ENCODE measurements at regions not wholly inside any gene's neighbourhood (a gene's known extent, or its start where the extent isn't known, plus 50 kb on each side); places are given as distances from the start of the nearest gene placed in this dataset.
A peak's percentile ranks its signal among the peaks of the same experiment; 100 is the strongest.
"Not testable (repeated sequence)": the region's sequence is repeated elsewhere in the genome, so short reads cannot be mapped to it uniquely, and the experiment has no call there.

GRCh38 chr7:114293289-114294012 is 121.2 kb upstream of the FOXP2 start:
- peak; percentile 13 for DNase-seq (ENCODE audit: low read depth)

- DNase-seq (ENCODE audit: low read depth), result no peak
Observed at GRCh38 chr7:114279901-114280300, 134.7 kb upstream of the FOXP2 start.

DNA sequence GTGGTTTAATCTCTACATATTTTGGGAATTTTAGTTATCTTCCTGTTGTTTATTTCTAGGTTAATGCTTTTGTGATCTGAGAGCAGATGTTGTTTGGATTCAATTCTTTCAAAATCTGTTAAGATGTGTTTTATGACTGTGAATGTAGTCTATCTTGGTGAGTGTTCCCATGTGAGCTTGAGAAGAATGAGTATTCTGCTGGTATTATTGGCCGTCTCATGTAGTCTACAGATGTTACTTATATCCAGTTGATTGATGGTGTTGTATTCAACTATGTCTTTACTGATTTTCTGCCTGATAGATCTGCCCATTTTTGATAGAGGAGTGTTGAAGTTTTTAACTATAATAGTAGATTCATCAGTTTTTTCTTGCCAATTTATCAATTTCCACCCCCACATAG is 141.4 kb upstream of the FOXP2 start:
- DNase-seq (ENCODE audit: low read depth), result no peak

GRCh38 chr7:114269714-114270113 is 144.9 kb upstream of the FOXP2 start:
- no peak for DNase-seq (ENCODE audit: low read depth)

DNA sequence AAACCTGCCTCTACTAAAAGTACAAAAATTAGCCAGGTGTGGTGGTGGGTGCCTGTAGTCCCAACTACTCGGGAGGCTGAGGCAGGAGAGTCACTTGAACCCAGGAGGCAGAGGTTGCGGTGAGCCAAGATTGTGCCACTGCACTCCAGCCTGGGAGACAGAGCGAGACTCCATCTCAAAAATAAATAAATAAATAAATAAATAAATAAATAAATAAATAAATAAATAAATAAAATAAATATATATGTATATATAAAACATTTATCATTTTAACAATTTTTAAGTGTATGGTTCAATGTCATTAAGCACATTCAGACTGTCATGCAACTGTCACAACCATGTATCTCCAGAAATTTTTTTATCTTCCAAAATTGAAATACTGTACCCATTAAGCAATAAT is 147.1 kb upstream of the FOXP2 start:
- DNase-seq (ENCODE audit: low read depth), result not testable (repeated sequence)

DNA sequence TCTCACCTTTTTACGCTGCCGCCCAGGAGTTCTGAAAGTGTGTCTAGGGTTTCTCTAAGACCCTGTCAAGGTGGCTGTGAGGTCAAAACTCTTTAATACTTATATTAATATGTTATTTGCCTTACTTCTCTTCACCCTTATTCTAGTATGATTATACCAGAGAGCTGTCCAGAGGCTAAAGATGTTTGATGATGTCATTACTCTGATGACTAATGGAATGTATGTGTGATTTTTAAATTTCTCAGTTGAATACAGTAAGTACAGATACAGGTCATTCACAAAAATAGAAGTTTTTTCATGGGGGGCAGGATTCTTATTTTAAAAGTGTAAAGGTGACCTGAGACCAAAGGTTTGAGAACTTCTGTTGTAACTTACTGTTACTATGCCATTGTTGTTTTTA is 150.6 kb upstream of the FOXP2 start:
- DNase-seq (ENCODE audit: low read depth), result peak; percentile 18

DNA sequence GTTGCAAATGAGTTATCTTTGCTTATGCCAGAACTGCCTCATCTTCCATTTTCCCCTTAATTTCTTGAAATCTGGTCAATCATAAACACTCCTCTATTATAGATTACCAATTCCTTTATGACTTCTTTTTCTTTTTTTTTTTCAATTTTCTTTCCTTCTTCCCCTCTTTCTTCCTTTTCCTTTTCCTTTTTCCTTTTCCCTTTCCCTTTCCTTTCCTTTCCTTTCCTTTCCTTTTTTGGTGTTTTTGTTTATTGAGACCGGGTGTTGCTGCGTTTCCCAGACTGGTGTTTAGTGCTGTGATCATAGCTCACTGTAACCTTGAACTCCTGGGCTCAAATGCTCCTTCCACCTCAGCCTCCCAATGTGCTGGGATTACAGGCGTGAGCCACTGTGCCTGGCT is 151.4 kb upstream of the FOXP2 start:
- DNase-seq (ENCODE audit: low read depth), result no peak

- DNase-seq (ENCODE audit: low read depth), result no peak
Observed at GRCh38 chr7:114255404-114255841, 159.2 kb upstream of the FOXP2 start.

GRCh38 chr7:114243646-114244045 is 171.0 kb upstream of the FOXP2 start:
- DNase-seq (ENCODE audit: low read depth), result no peak

GRCh38 chr7:114242992-114243507 is 171.6 kb upstream of the FOXP2 start:
- peak; percentile 56 for DNase-seq (ENCODE audit: low read depth)

DNA sequence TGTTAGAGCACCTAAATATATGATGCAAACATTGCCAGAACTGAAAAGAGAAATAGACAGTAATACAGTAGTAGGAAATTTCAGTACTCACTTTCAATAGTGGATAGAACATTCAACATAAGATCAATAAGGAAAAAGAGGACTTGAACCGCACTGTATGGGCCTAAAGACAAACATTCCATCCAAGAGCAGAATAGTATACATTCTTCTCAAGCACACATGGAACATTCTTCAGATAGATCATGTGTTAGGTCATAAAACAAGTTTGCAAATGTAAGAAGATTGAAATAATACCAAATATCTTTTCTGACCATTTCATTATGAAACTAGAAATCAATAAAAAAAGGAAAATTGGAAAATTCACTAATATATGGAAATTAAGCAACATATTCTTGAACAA is 185.4 kb upstream of the FOXP2 start:
- no peak for DNase-seq (ENCODE audit: low read depth)

- DNase-seq (ENCODE audit: low read depth), result no peak
Observed at GRCh38 chr7:114225784-114226183, 188.8 kb upstream of the FOXP2 start.

GRCh38 chr7:114218283-114218682 is 196.3 kb upstream of the FOXP2 start:
- no peak for DNase-seq (ENCODE audit: low read depth)

GRCh38 chr7:114217026-114217806 is 197.4 kb upstream of the FOXP2 start:
- DNase-seq (ENCODE audit: low read depth), result peak; percentile 3

DNA sequence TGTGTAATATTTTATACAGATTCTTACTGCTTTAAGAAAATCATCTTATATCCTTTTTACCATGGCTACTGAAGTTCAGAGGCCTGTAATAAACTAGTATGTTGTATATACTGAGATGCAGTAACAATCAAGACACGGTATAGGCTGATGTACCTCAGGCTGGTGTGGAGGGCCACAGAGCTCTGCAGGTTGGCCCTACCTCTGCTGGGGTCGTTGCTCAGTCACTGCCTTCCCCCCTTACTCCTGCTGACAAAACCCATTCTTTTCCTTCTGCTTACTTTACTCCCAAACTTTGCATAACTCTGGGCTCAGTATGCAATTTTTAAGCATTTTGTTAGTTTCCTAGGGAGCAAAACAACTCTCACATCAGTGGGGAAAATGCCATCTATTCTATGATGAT is 200.1 kb upstream of the FOXP2 start:
- no peak for DNase-seq (ENCODE audit: low read depth)

- no peak for DNase-seq (ENCODE audit: low read depth)
Observed at GRCh38 chr7:114212721-114213429, 201.7 kb upstream of the FOXP2 start.

DNA sequence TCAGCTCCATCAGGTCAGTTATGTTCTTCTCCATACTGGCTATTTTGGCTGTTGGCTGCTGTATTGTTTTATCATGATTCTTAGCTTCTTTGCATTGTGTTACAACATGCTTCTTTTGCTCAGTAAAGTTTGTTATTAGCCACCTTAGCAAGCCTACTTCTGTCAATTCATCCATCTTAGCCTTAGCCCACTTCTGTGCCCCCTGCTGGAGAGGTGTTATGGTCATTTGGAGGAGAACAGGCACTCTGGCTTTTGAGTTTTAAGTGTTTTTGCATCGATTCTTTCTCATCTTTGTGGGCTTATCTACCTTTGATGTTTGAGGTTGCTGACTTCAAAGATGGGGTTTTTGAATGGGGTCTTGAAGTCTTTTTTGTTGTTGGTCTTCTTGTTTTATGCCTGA is 204.6 kb upstream of the FOXP2 start:
- no peak for DNase-seq (ENCODE audit: low read depth)

- no peak for DNase-seq (ENCODE audit: low read depth)
Observed at GRCh38 chr7:114206688-114207087, 207.9 kb upstream of the FOXP2 start.

GRCh38 chr7:114196517-114196916 is 218.1 kb upstream of the FOXP2 start:
- DNase-seq (ENCODE audit: low read depth), result no peak

DNA sequence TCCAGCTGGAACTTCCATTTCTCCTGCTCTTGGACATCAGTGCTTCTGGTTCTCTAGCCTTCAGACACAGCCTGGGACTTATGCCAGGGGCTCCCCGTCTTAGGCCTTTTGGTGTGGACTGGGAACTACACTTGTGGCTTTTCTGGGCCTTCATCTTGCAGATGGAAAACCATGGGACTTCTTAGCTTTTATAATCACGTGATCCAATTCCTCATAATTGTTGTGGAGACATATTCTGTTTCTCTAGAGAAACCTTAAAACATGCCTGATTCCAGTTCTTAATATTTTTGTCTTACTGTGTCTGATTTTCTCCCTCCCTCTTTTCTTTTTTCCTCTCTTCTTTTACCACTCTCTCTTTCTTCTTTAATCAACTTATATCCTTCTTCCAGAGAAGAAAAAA is 224.2 kb upstream of the FOXP2 start:
- no peak for DNase-seq (ENCODE audit: low read depth)

DNA sequence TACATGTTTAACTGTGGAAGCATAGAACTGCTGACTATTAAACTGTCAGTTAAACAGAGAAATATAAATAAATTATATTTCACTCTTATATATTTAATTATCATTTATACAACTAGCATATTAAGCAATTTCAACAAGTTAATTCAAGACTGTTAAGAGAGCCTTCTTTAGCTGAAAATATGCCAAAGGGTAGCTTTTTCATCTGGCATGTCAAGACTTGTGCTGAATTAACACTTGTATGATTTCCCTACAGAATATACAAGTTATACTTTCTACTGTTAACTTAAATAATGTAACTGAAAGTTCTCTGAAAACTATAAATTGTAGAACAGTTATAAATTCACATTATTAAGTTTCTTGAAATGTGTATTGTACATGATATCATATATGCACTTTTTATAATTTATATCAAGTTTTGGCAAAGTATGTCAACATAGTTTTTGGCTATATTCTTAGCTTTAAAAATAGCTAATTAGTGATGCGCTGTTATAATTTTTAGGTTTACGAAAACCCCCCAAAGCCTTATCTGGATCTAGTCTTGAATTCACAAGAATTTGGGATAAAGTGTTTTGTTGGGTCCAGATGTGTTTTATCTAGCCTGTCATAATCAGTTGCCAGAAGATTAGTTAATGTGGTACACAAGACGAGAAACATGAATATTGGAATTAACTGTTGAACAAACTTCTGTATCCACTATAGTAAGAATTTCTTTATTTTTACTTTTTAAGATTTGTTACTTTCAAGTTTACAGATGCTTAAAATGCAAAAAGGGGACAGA is 231.1 kb upstream of the FOXP2 start:
- DNase-seq (ENCODE audit: low read depth), result no peak

All from HT1080 (cell line).